Parathyroid adenoma (tissue), 2 donors: ENCODE measurements at regions not wholly inside any gene's neighbourhood (a gene's known extent, or its start where the extent isn't known, plus 50 kb on each side); places are given as distances from the start of the nearest gene placed in this dataset.

Experiments
- H2AFZ ChIP-seq: fragments of 300-600 bp; sonication (generic); one replicate; pipeline ENCODE4 v1.7.0; 2017; ENCODE audit warnings: antibody characterized with exemption, mild to moderate bottlenecking
- H3K27ac ChIP-seq: fragments of 300-600 bp; sonication (generic); one replicate; pipeline ENCODE4 v1.7.0; 2017
- H3K27me3 ChIP-seq: fragments of 300-600 bp; sonication (generic); one replicate; pipeline ENCODE4 v1.7.0; 2017; ENCODE audit warnings: low read length; ENCODE audit not compliant: control insufficient read depth, insufficient read depth
- H3K36me3 ChIP-seq: fragments of 300-600 bp; sonication (generic); one replicate; pipeline ENCODE4 v1.7.0; 2017; ENCODE audit warnings: low read length; ENCODE audit not compliant: control insufficient read depth, insufficient read depth
- H3K4me1 ChIP-seq: fragments of 300-600 bp; sonication (generic); one replicate; pipeline ENCODE4 v1.7.0; 2017; ENCODE audit warnings: control low read depth
- H3K4me2 ChIP-seq: fragments of 300-600 bp; sonication (generic); one replicate; pipeline ENCODE4 v1.7.0; 2017; ENCODE audit warnings: low read length
- H3K4me3 ChIP-seq: fragments of 300-600 bp; sonication (generic); one replicate; pipeline ENCODE4 v1.7.0; 2017; ENCODE audit warnings: low read depth, low read length
- H3K79me2 ChIP-seq: fragments of 300-600 bp; sonication (generic); one replicate; pipeline ENCODE4 v1.7.0; 2017; ENCODE audit warnings: control low read depth
- H3K9ac ChIP-seq: fragments of 300-600 bp; sonication (generic); one replicate; pipeline ENCODE4 v1.7.0; 2017; ENCODE audit warnings: mild to moderate bottlenecking
- H3K9me3 ChIP-seq: fragments of 300-600 bp; sonication (generic); one replicate; pipeline ENCODE4 v1.7.0; 2017; ENCODE audit warnings: low read length; ENCODE audit not compliant: control insufficient read depth
- CTCF ChIP-seq: fragments of 300-600 bp; sonication (generic); IDR thresholded peaks from one replicate; pipeline ENCODE4 v1.7.0; 2017; ENCODE audit warnings: antibody characterized with exemption, mild to moderate bottlenecking
- donor health status: primary hyperparathyroidism.

GRCh38 chr6:99091985-99092384 is 144.2 kb upstream of the FBXL4 start:
- H3K9ac ChIP-seq: no peak overlapping the region
- no peaks in the 10 kb centered on the region for H3K4me1 ChIP-seq
- no peaks in the 10 kb centered on the region for H3K79me2 ChIP-seq
- H3K27me3 ChIP-seq: no peaks in the 10 kb centered on the region
- H3K4me2 ChIP-seq: no peak overlapping the region
- no peak for TF ChIP-seq CTCF
- H2AFZ ChIP-seq: no peak overlapping the region
- no peaks in the 10 kb centered on the region for H3K9me3 ChIP-seq
- H3K27ac ChIP-seq: no peak overlapping the region
- H3K36me3 ChIP-seq: no peaks in the 10 kb centered on the region
- H3K4me3 ChIP-seq: no peak overlapping the region

- H2AFZ ChIP-seq: no peak overlapping the region
- no peaks in the 10 kb centered on the region for H3K4me1 ChIP-seq
- H3K4me3 ChIP-seq: no peak overlapping the region
- no peaks in the 10 kb centered on the region for H3K36me3 ChIP-seq
- TF ChIP-seq CTCF: no peak
- H3K9ac ChIP-seq: no peak overlapping the region
- H3K79me2 ChIP-seq: no peaks in the 10 kb centered on the region
- H3K27me3 ChIP-seq: no peaks in the 10 kb centered on the region
- no peak overlapping the region for H3K27ac ChIP-seq
- H3K9me3 ChIP-seq: no peaks in the 10 kb centered on the region
- no peak overlapping the region for H3K4me2 ChIP-seq
Measured at GRCh38 chr6:99080191-99080590, 132.4 kb upstream of the FBXL4 start.

GRCh38 chr6:99079058-99079457 is 131.3 kb upstream of the FBXL4 start:
- H3K9ac ChIP-seq: no peak overlapping the region
- H3K4me3 ChIP-seq: no peak overlapping the region
- no peaks in the 10 kb centered on the region for H3K36me3 ChIP-seq
- H3K9me3 ChIP-seq: no peaks in the 10 kb centered on the region
- no peaks in the 10 kb centered on the region for H3K27me3 ChIP-seq
- H3K4me2 ChIP-seq: no peak overlapping the region
- no peak overlapping the region for H2AFZ ChIP-seq
- no peak overlapping the region for H3K27ac ChIP-seq
- no peaks in the 10 kb centered on the region for H3K4me1 ChIP-seq
- no peak for TF ChIP-seq CTCF
- no peaks in the 10 kb centered on the region for H3K79me2 ChIP-seq

- no peak for TF ChIP-seq CTCF
- Histone ChIP-seq H3K4me3 (no peak overlapping the region), H3K27me3 (no peaks in the 10 kb centered on the region), H3K36me3 (no peaks in the 10 kb centered on the region), H3K27ac (no peak overlapping the region), H3K9ac (no peak overlapping the region), H3K9me3 (no peaks in the 10 kb centered on the region), H2AFZ (no peak overlapping the region), H3K4me2 (no peak overlapping the region), H3K4me1 (no peaks in the 10 kb centered on the region), H3K79me2 (no peaks in the 10 kb centered on the region)
Measured at GRCh38 chr6:99073223-99073622, 125.5 kb upstream of the FBXL4 start.

- no peak for TF ChIP-seq CTCF
- no peak overlapping the region for H2AFZ ChIP-seq
Measured at GRCh38 chr6:99066044-99066443, 118.3 kb upstream of the FBXL4 start.

More at GRCh38 chr6:99066044-99066443, 118.3 kb upstream of the FBXL4 start:
- no peak overlapping the region for H3K9ac ChIP-seq
- no peak overlapping the region for H3K27ac ChIP-seq
- H3K79me2 ChIP-seq: no peaks in the 10 kb centered on the region
- no peaks in the 10 kb centered on the region for H3K36me3 ChIP-seq
- H3K9me3 ChIP-seq: no peaks in the 10 kb centered on the region
- H3K4me1 ChIP-seq: no peaks in the 10 kb centered on the region
- no peak overlapping the region for H3K4me2 ChIP-seq
- no peaks in the 10 kb centered on the region for H3K27me3 ChIP-seq
- no peak overlapping the region for H3K4me3 ChIP-seq
